GM12801 (cell line): ENCODE measurements at regions not wholly inside any gene's neighbourhood (a gene's known extent, or its start where the extent isn't known, plus 50 kb on each side); places are given as distances from the start of the nearest gene placed in this dataset.
A peak's percentile ranks its signal among the peaks of the same experiment; 100 is the strongest.

Experiments
- CTCF ChIP-seq: IDR thresholded peaks from one replicate; pipeline ENCODE4 v1.5.1; 2011; ENCODE audit warnings: control low read depth; ENCODE audit not compliant: insufficient read length; ENCODE audit errors: extremely low read depth

GRCh38 chr3:110307065-110307809 is 764.4 kb upstream of the NECTIN3 start:
- no peak for TF ChIP-seq CTCF

GRCh38 chr3:110311541-110311940 is 760.1 kb upstream of the NECTIN3 start:
- TF ChIP-seq CTCF: no peak

GRCh38 chr3:110314512-110315114 is 757.0 kb upstream of the NECTIN3 start:
- TF ChIP-seq CTCF: peak; percentile 4

GRCh38 chr3:110318108-110318507 is 753.5 kb upstream of the NECTIN3 start:
- TF ChIP-seq CTCF: no peak

GRCh38 chr3:110323349-110323748 is 748.3 kb upstream of the NECTIN3 start:
- TF ChIP-seq CTCF: no peak

GRCh38 chr3:110324171-110324705 is 747.4 kb upstream of the NECTIN3 start:
- TF ChIP-seq CTCF: no peak

GRCh38 chr3:110327870-110328269 is 743.7 kb upstream of the NECTIN3 start:
- TF ChIP-seq CTCF: no peak
